ENCODE measurements at regions not wholly inside any gene's neighbourhood (a gene's known extent, or its start where the extent isn't known, plus 50 kb on each side); places are given as distances from the start of the nearest gene placed in this dataset.

- H3K9ac ChIP-seq (ENCODE audit: control insufficient read depth, extremely low read depth, insufficient read depth, low read length): no peak overlapping the region
- H3K27me3 ChIP-seq (ENCODE audit: control insufficient read depth, extremely low read depth, insufficient read depth, low read length): peaks cover 11% of the 10 kb centered on the region
- H2AFZ ChIP-seq (ENCODE audit: control insufficient read depth, low read length): no peak overlapping the region
- H3K9me3 ChIP-seq (ENCODE audit: control insufficient read depth, low read depth, low read length): no peaks in the 10 kb centered on the region
- TF ChIP-seq CTCF (optimal IDR thresholded peaks at IDR 0.05 in 1 of 3, IDR thresholded peaks at IDR 0.05 in 1 of 3, conservative IDR thresholded peaks at IDR 0.05 in 1 of 3; ENCODE audit: extremely low read depth in 1 of 3, insufficient read depth in 2 of 3, low read length in 3 of 3) (no peak), EZH2 (IDR thresholded peaks at IDR 0.05; ENCODE audit: low read length) (no peak)
- dilution Hi-C loops (cut with MboI; ENCODE audit: extremely low pct_ligation_motif_present, low sequenced_read_pairs): no loop called here
- H3K4me3 ChIP-seq (ENCODE audit: control insufficient read depth in 2 of 3, extremely low read depth in 1 of 3, insufficient read depth in 2 of 3, low read depth in 1 of 3, low read length in 3 of 3): no peak overlapping the region
- no peaks in the 10 kb centered on the region for H3K4me1 ChIP-seq (ENCODE audit: control insufficient read depth, extremely low read depth, insufficient read depth, low read length)
- no peaks in the 10 kb centered on the region for H3K9me1 ChIP-seq (ENCODE audit: control insufficient read depth, extremely low read depth, insufficient read depth, low read length)
- H3K27ac ChIP-seq (ENCODE audit: control insufficient read depth, insufficient read depth, low read length): no peak overlapping the region
- no peaks in the 10 kb centered on the region for H3K79me2 ChIP-seq (ENCODE audit: control insufficient read depth, insufficient read depth, low read length)
- no peaks in the 10 kb centered on the region for H3K36me3 ChIP-seq (ENCODE audit: control insufficient read depth in 2 of 2, extremely low read depth in 1 of 2, insufficient read depth in 2 of 2, low read length in 2 of 2)
- FAIRE-seq (no peak), DNase-seq (ENCODE audit: low read depth, low spot score) (no peak)
- H4K20me1 ChIP-seq (ENCODE audit: control insufficient read depth, extremely low read depth, insufficient read depth, low read length): no peaks in the 10 kb centered on the region
- H3K4me2 ChIP-seq (ENCODE audit: control insufficient read depth, extremely low read depth, insufficient read depth, low read depth, low read length): no peak overlapping the region
Observed at GRCh38 chr4:3836756-3837601, 70.8 kb downstream of the ADRA2C start.

GRCh38 chr4:3838437-3839380 lies 72.5 kb downstream of the ADRA2C start:
- FAIRE-seq: no peak
- no peak overlapping the region for H3K4me3 ChIP-seq (ENCODE audit: control insufficient read depth in 2 of 3, extremely low read depth in 1 of 3, insufficient read depth in 2 of 3, low read depth in 1 of 3, low read length in 3 of 3)
- no peaks in the 10 kb centered on the region for H3K9me1 ChIP-seq (ENCODE audit: control insufficient read depth, extremely low read depth, insufficient read depth, low read length)
- H4K20me1 ChIP-seq (ENCODE audit: control insufficient read depth, extremely low read depth, insufficient read depth, low read length): no peaks in the 10 kb centered on the region
- no peak for TF ChIP-seq EZH2 (IDR thresholded peaks at IDR 0.05; ENCODE audit: low read length)
- no peak for TF ChIP-seq CTCF (optimal IDR thresholded peaks at IDR 0.05 in 1 of 3, IDR thresholded peaks at IDR 0.05 in 1 of 3, conservative IDR thresholded peaks at IDR 0.05 in 1 of 3; ENCODE audit: extremely low read depth in 1 of 3, insufficient read depth in 2 of 3, low read length in 3 of 3)
- dilution Hi-C loops (cut with MboI; ENCODE audit: extremely low pct_ligation_motif_present, low sequenced_read_pairs): no loop called here
- no peak for DNase-seq (ENCODE audit: low read depth, low spot score)
- no peak overlapping the region for H3K4me2 ChIP-seq (ENCODE audit: control insufficient read depth, extremely low read depth, insufficient read depth, low read depth, low read length)
- no peaks in the 10 kb centered on the region for H3K79me2 ChIP-seq (ENCODE audit: control insufficient read depth, insufficient read depth, low read length)
- no peaks in the 10 kb centered on the region for H3K9me3 ChIP-seq (ENCODE audit: control insufficient read depth, low read depth, low read length)
- no peaks in the 10 kb centered on the region for H3K36me3 ChIP-seq (ENCODE audit: control insufficient read depth in 2 of 2, extremely low read depth in 1 of 2, insufficient read depth in 2 of 2, low read length in 2 of 2)
- H3K27me3 ChIP-seq (ENCODE audit: control insufficient read depth, extremely low read depth, insufficient read depth, low read length): peaks cover 11% of the 10 kb centered on the region
- no peak overlapping the region for H3K9ac ChIP-seq (ENCODE audit: control insufficient read depth, extremely low read depth, insufficient read depth, low read length)
- H2AFZ ChIP-seq (ENCODE audit: control insufficient read depth, low read length): no peak overlapping the region
- H3K4me1 ChIP-seq (ENCODE audit: control insufficient read depth, extremely low read depth, insufficient read depth, low read length): no peaks in the 10 kb centered on the region
- H3K27ac ChIP-seq (ENCODE audit: control insufficient read depth, insufficient read depth, low read length): no peak overlapping the region
